Inferior parietal cortex (tissue), 1 donor: ENCODE measurements at regions not wholly inside any gene's neighbourhood (a gene's known extent, or its start where the extent isn't known, plus 50 kb on each side); places are given as distances from the start of the nearest gene placed in this dataset.

ENCODE experiments used
- DNase-seq: peaks from one replicate; pipeline ENCODE4 v3.0.0-alpha.2; 2016; ENCODE audit errors: extremely low spot score

DNA sequence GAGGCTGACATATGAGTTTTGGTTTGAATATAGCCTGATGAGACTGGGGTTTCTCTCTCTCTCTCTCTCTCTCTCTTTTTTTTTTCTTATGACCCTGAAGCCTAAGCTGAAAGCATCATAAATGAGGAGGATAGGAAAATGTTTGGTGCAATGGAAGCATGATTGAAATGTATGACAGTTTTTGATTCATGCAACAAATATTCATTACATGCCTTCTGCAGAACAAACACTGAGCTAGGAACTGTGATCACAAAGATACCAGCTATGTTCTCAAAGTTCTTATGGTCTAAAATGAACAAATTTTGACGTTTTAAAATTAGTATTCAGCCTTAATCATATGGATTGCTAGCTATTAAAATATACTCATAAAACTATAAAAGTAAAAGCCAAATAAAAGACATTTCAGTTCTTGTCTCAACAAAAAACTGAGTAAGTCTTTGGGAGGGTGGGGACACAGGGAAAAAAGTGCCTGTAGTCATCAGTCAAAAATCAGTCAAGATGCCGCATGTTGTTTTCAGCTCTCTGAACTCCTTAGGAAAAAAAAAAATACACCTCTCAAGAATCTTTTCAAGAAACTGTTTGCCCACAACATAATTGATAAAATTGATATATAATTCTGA, 57.2 kb downstream of the NKX6-1 start:
- DNase-seq, result no peak

- no peak for DNase-seq
Measured at GRCh38 chr4:84439996-84440395, 59.1 kb downstream of the NKX6-1 start.

DNA sequence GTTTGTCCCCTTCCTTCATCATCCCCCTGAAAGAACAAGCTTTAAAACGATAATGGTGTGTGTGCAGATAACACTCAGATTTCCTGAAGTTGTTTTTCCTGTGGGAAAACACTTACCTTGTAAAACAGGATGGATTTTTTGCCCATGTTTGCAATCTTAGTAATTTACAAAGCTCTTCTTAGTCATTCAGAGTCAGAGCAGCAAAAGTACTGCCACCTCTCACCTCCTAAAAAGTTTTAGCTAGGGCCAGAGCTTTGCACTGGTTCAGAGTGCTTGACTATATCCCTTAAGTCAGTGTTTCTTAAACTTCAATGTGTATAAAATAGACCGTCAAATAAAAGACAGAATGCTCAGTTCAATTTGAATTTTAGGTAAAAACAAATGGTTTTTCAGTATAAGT, 62.3 kb downstream of the NKX6-1 start:
- no peak for DNase-seq

- DNase-seq, result no peak
Measured at GRCh38 chr4:84434344-84434743, 64.7 kb downstream of the NKX6-1 start.

- DNase-seq, result no peak
Measured at GRCh38 chr4:84433633-84434222, 65.4 kb downstream of the NKX6-1 start.

- DNase-seq, result no peak
Measured at GRCh38 chr4:84432713-84433112, 66.4 kb downstream of the NKX6-1 start.

- no peak for DNase-seq
Measured at GRCh38 chr4:84420608-84421007, 78.5 kb downstream of the NKX6-1 start.

GRCh38 chr4:84419201-84419600, 79.9 kb downstream of the NKX6-1 start:
- no peak for DNase-seq

DNA sequence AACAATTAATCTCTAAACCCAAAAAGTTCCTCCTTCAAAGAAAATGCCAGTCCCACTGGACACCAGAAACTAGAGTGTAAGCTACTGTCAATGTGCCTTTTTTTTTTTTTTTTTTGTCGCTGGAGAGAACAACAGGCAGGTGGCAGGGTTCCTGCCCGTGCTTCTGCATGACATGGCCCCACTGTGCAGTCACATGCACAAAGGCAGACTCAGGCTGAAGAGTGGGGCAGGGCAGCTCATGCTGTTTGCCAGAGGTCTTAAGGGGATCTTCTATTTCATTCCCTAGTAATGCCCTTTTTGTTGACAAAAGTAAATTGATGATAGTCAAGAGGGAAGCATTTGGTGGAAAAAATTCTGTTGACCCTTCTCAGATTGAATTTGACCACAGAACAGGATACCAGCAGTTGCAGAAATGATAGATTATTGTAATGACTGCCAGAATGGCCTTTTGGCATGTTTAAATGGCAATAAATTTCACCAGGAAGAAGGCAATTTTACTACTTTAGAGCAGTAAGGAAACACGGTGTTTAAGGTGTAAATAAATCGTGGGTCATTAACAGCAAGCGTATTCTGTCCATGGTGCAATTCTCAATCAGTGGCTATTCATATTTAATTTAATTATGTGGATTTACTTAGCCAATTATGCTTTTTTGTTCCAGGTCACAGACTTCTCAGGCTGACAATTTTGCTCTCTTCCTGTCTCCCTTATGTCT, 80.9 kb downstream of the NKX6-1 start:
- no peak for DNase-seq

DNA sequence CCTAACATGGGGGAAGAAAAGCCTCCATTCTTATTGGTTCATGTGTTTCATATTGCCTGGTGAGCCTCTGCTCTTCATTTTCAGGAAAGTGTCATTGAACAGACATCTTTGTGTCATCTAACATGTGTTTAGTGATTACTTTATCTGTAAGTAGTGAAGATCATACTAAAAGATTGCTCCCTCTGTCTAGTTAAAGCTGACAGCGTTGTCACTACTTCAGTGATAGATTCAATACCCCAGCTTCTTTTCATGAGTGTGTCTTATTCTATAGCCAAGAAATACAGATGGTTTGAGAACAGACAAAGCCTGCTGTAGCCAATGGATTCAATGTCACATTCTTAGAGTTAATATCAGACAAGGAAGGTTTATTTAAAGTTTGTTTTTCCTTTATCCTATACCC, 85.1 kb downstream of the NKX6-1 start:
- DNase-seq, result no peak

DNA sequence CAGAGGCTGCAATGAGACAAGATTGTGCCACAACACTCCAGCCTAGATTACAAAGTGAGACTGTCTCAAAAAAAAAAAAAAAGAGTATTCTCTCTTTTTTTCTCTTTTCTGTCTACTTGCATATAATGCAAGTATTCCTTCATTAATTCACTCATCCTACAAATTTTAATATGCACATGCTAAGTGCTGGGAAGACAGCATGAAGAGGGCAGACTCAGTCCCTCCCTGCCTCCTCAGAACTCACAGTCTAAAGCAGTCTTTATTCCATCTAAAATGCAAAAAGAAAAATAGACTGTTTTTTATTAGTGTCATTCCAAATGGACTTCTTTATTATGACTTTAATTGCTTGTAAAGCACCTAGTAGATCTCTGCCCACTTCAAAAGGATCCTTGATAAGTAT, 85.6 kb downstream of the NKX6-1 start:
- DNase-seq, result no peak

- DNase-seq, result no peak
Measured at GRCh38 chr4:84412062-84412461, 87.0 kb downstream of the NKX6-1 start.

GRCh38 chr4:84407554-84408407, 91.3 kb downstream of the NKX6-1 start:
- no peak for DNase-seq

DNA sequence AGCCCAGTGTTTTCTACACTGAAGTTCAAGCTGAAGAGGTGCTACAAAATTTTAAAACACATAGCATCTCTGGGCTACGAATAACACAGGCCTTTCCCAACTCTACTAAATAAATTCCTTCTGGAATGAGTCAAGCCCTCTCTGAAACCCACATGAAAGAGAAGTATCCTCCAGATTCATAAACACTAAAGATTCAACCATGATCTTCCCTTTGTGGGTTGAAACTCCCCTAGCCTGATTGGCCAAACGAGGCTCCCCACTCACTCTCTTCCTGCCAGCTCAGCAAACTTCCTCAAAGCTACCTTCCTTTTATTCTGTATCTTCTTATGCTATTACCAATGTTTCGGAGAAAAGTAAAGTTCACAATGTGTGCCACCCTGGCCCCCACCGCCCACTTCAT, 95.4 kb downstream of the NKX6-1 start:
- DNase-seq, result no peak

DNA sequence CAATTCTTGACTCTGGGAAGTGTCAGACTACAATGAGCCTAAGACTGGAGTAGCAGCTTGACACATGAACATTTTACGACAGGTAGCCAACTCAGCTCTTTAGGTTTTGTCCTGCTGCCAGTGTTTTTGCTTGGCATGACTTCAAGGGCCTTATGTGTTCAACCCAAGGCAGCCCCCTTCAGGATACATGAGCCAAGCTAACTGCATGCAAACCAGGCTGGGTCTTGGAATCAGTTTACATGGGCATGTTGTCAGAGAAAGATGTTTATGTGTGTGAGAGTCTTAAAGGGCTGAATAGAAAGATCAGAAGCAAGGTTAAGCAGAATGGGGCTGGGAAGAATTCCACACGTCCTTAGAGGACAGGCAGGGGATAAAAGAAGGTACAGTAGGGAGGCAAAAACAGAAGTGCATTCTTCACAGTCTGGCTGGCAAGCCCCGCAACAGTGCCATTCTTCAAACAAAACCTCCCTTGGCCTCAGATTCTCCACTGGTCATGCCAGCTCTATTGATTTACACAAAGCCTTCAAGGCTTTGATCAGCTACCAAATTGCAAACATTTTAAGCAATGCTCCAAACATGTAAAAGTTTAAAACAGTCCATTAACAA, 97.3 kb downstream of the NKX6-1 start:
- no peak for DNase-seq

DNA sequence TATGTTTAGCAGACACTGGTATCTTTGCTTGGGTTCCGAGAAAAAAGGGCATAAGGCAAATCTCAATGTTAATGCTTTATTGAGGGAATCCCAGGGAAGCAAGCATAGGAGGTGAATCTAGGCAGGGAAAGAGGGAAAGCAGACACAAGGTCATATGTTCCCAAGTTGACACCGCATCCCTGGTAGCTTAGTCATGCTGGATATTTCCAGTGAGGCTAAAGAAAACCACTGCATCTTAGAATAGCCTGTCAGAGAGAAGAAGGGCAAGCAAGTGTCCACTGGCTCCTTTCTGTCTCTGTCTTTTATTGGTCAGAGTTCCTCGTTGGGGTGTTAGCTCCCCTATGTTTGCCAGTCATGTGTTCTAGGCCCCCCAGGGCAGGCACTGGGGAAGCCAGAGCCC, 104.7 kb downstream of the NKX6-1 start:
- no peak for DNase-seq

DNA sequence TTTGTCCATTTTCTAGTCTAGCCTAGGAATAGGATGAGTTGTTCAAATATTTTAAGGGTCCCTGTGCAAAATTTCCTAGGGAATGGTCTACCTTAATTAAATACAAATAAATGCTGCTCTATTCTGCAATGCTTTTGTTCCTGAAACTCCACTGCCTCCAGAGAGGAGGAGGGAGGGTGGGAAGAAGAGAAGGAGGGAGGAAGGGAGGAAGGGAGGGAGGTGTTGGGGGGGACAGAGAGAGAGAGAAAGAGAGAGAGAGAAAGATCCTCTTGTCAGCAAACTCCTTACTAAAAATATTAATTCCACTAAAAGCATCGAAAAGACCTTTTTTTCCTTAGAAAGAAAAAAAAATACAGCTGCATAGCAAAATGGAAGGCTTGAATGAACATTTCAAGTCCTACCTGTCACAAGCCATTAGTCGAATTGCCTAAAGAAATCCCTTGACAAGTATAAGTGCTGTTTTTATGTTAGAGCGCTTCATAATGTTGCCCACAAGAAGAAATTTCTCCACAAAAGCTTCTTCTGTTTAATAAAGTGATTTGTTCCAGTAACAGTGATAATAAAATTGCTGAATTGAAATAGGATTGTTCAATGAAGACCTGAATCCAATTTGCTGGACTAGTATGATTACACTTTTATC, 106.0 kb downstream of the NKX6-1 start:
- DNase-seq, result no peak

DNA sequence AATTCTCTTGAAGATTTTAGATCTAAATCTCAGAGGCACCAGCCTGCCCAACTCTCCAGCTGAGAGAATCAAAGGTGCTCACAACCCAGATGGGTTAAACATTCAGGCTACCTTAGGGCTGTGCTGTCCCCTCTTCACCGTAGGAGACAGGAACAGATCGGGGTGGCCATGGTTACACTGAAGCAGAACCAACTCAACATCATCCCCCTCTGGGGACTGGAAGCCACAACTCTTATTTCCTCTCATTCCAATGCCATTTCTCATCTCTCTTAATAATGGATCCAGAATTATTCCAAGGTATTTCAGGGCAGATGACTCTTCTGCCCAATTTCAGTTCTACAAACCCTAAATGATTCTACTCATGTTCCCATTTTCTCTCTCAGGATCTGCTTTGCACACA, 109.7 kb downstream of the NKX6-1 start:
- DNase-seq, result no peak

DNA sequence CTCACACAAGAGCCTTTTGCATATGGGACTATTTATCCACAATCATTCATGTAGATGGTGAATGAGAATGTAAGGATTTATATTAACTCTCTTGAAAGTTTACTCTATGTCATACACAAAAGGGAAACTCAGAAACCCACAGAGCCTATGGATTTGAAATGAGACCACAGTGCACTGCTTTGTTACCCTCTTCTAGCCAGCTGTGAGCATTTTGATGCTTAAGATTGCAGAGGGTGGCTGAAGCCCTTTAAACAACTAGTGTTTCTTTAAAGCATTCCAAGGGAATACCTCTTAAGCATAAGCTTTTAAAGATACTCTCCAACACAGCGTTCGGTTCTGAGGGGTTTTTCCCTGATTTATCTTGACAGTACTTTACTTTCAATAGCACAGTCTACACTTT, 113.9 kb downstream of the NKX6-1 start:
- no peak for DNase-seq

DNA sequence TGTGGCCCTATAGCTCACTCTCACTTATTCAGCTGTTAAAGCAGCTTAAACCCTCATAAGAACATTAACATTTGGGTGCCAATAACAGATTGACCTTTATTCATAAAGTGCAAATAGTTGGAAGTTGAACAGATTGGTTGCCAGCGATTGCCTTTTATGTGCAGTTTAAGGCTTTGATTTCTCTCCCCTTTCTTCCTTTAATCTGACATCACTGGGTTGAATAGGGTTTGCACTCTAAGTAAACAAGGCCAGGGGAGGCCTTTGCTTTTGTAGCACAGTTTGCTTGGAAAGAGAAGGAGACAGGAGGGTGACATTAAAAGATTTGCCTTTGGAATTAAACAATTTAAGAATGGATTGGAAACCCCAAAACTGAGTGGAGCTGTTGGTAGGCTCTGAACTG, 114.3 kb downstream of the NKX6-1 start:
- DNase-seq, result no peak

GRCh38 chr4:84381759-84382158, 117.3 kb downstream of the NKX6-1 start:
- DNase-seq, result no peak
